GM12878 (cell line): ENCODE measurements at regions not wholly inside any gene's neighbourhood (a gene's known extent, or its start where the extent isn't known, plus 50 kb on each side); places are given as distances from the start of the nearest gene placed in this dataset.

Experiments used
- ATAC-seq: fragments of 200-7000 bp; cut with Tn5 transposase; 3 replicates; pipeline ENCODE4 v1.9.1; 2020; ENCODE audit warnings: mild to moderate bottlenecking, moderate library complexity
- BruUV-seq: library from RNA; stranded (reverse); fragments of 400-500 nt; replicated peaks from 2 replicates; lab custom pipeline; 2021; lab: Mats Ljungman, UMichigan
- CTCF ChIA-PET: fragments of 300-600 bp; sonication (Branson Sonifier 250); formaldehyde crosslinking; extraction: SDS; loops from one replicate; lab custom pipeline; 2021; ENCODE audit warnings: inconsistent platforms; lab: Yijun Ruan, JAX
- POLR2A ChIA-PET: fragments of 350-600 bp; formaldehyde crosslinking; extraction: SDS; loops from one replicate; lab custom pipeline; 2021; ENCODE audit warnings: inconsistent platforms; lab: Charles Lee
- RAD21 ChIA-PET: fragments of 300-600 bp; sonication (Branson Sonifier 250); formaldehyde crosslinking; loops from one replicate; lab custom pipeline; 2023; ENCODE audit warnings: antibody characterized with exemption; ENCODE audit not compliant: unreplicated experiment; lab: Charles Lee
- SMC1A ChIA-PET: fragments of 300-600 bp; sonication (Branson Sonifier 250); formaldehyde crosslinking; loops from one replicate; lab custom pipeline; 2023; ENCODE audit not compliant: unreplicated experiment, uncharacterized antibody; lab: Charles Lee
- DNase-seq: peaks from one replicate; pipeline ENCODE4 v3.0.0-alpha.2; 2011; ENCODE audit warnings: low read depth, low spot score
- FAIRE-seq: peaks from 3 replicates; lab custom pipeline; 2011; peaks lifted over from hg19 to GRCh38; lab: Jason Lieb, UNC
- H2AFZ ChIP-seq: 2 replicates; pipeline ENCODE4 v1.6.0; 2011; ENCODE audit warnings: low read depth, low read length, control low read depth; ENCODE audit not compliant: control insufficient read depth
- H3K27ac ChIP-seq: 2 replicates; pipeline ENCODE4 v1.5.1; 2011; ENCODE audit warnings: control low read depth; ENCODE audit not compliant: control insufficient read depth, insufficient read depth
- H3K27me3 ChIP-seq, 2 experiments: replicated peaks in 1 of 2; 2 replicates each; pipeline versions ENCODE4 v1.6.0 to v1.6.1; 2011; ENCODE audit warnings: low read length in 1 of 2; ENCODE audit not compliant: control insufficient read depth in 2 of 2, insufficient read depth in 2 of 2
- H3K36me3 ChIP-seq, 2 experiments: 2 replicates each; pipeline ENCODE4 v1.5.1; 2011; ENCODE audit warnings: low read length in 1 of 2; ENCODE audit not compliant: control insufficient read depth in 2 of 2, insufficient read depth in 2 of 2
- H3K4me1 ChIP-seq: 2 replicates; pipeline ENCODE4 v1.6.1; 2011; ENCODE audit warnings: mild to moderate bottlenecking, low read length, moderate library complexity, mixed read lengths; ENCODE audit not compliant: control insufficient read depth, insufficient read depth
- H3K4me2 ChIP-seq: 2 replicates; pipeline ENCODE4 v1.6.0; 2011; ENCODE audit warnings: control low read depth; ENCODE audit not compliant: control insufficient read depth, insufficient read depth
- H3K4me3 ChIP-seq: fragments of 200-600 bp; sonication (generic); 2 replicates; pipeline ENCODE4 v1.5.1; 2016
- H3K79me2 ChIP-seq: 2 replicates; pipeline ENCODE4 v1.6.0; 2011; ENCODE audit warnings: low read length; ENCODE audit not compliant: control insufficient read depth, insufficient read depth
- H3K9ac ChIP-seq: 2 replicates; pipeline ENCODE4 v1.8.0; 2011; ENCODE audit warnings: low read length, control low read depth, mixed read lengths; ENCODE audit not compliant: control insufficient read depth, insufficient read depth
- H3K9me3 ChIP-seq: replicated peaks from 3 replicates; pipeline ENCODE4 v1.5.1; 2011; ENCODE audit warnings: mild to moderate bottlenecking, low read length; ENCODE audit not compliant: control insufficient read depth, insufficient read depth
- H4K20me1 ChIP-seq: 2 replicates; pipeline ENCODE4 v1.6.0; 2011; ENCODE audit not compliant: control insufficient read depth, insufficient read depth
- BCL3 ChIP-seq: IDR thresholded peaks from 2 replicates; pipeline ENCODE4 v1.6.1; 2011; ENCODE audit warnings: borderline replicate concordance, low read depth, mild to moderate bottlenecking, moderate library complexity, low read length; ENCODE audit not compliant: insufficient read depth, poor library complexity, severe bottlenecking
- BHLHE40 ChIP-seq, 2 experiments: fragments of 450-650 bp in 1 of 2; IDR thresholded peaks; 2 replicates each; pipeline ENCODE4 v1.6.1; 2011 to 2017; ENCODE audit warnings: low read depth in 2 of 2, borderline replicate concordance in 1 of 2, improper control_type of control experiment in 1 of 2, low read length in 1 of 2, mild to moderate bottlenecking in 1 of 2
- CBFB ChIP-seq: IDR thresholded peaks from 2 replicates; pipeline ENCODE4 v1.6.1; 2016; ENCODE audit warnings: antibody characterized with exemption, low read depth
- EGR1 ChIP-seq, 2 experiments: IDR thresholded peaks; 1 replicate in 1 of 2; 2 replicates in 1 of 2; pipeline ENCODE4 v1.6.1; 2011 to 2012; ENCODE audit warnings: low read depth in 2 of 2, low read length in 2 of 2, borderline replicate concordance in 1 of 2, mild to moderate bottlenecking in 1 of 2, moderate library complexity in 1 of 2
- FOS ChIP-seq: IDR thresholded peaks from 3 replicates; pipeline ENCODE4 v1.6.1; 2011; ENCODE audit warnings: borderline replicate concordance; ENCODE audit not compliant: insufficient read length; ENCODE audit errors: extremely low read depth
- IKZF1 ChIP-seq: fragments of 450-650 bp; conservative IDR thresholded peaks from 2 replicates; pipeline ENCODE4 v1.6.1; 2017; ENCODE audit warnings: antibody characterized with exemption, mild to moderate bottlenecking
- KDM1A ChIP-seq: fragments of 200-600 bp; sonication (generic); IDR thresholded peaks from 2 replicates; pipeline ENCODE4 v1.6.1; 2016; ENCODE audit warnings: borderline replicate concordance
- NFIC ChIP-seq: IDR thresholded peaks from 2 replicates; pipeline ENCODE4 v1.6.1; 2012; ENCODE audit warnings: low read depth, mild to moderate bottlenecking, inconsistent platforms, low read length, moderate library complexity
- NFYB ChIP-seq: IDR thresholded peaks from 2 replicates; pipeline ENCODE4 v1.6.1; 2011; ENCODE audit warnings: low read depth, mild to moderate bottlenecking, low read length, improper control_type of control experiment, moderate library complexity; ENCODE audit not compliant: insufficient read depth
- NR2C1 ChIP-seq: fragments of 450-650 bp; IDR thresholded peaks from 2 replicates; pipeline ENCODE4 v1.6.1; 2017; ENCODE audit warnings: antibody characterized with exemption, mild to moderate bottlenecking, moderate library complexity
- NR2F1 ChIP-seq: fragments of 450-650 bp; conservative IDR thresholded peaks from 2 replicates; pipeline ENCODE4 v1.6.1; 2017; ENCODE audit warnings: mild to moderate bottlenecking
- POLR2AphosphoS2 ChIP-seq: IDR thresholded peaks from 2 replicates; pipeline ENCODE4 v1.6.1; 2011; ENCODE audit warnings: low read depth, mild to moderate bottlenecking, low read length, improper control_type of control experiment, moderate library complexity
- RFX5 ChIP-seq: IDR thresholded peaks from 2 replicates; pipeline ENCODE4 v1.6.1; 2011; ENCODE audit warnings: low read depth, low read length, improper control_type of control experiment
- SPI1 ChIP-seq: IDR thresholded peaks from 2 replicates; pipeline ENCODE4 v1.6.1; 2011; ENCODE audit warnings: low read depth, mild to moderate bottlenecking, low read length, moderate library complexity, borderline replicate concordance; ENCODE audit not compliant: insufficient read depth
- SREBF2 ChIP-seq: IDR thresholded peaks from 2 replicates; pipeline ENCODE4 v1.6.1; 2012; ENCODE audit warnings: mild to moderate bottlenecking, low read length
- ZNF207 ChIP-seq: fragments of 450-650 bp; IDR thresholded peaks from 2 replicates; pipeline ENCODE4 v1.6.1; 2014; ENCODE audit warnings: antibody characterized with exemption, mild to moderate bottlenecking, borderline replicate concordance
- WGBS: methylation state at CpG from one replicate; pipeline ENCODE4 v1.1.6; 2016; ENCODE audit warnings: low lambda C conversion rate; ENCODE audit not compliant: insufficient replicate concordance, insufficient coverage; ENCODE audit errors: missing lambda C conversion rate; 5-methylcytosine and 5-hydroxymethylcytosine counted together
- in situ Hi-C: fragments of 300-500 bp; cut with MboI; formaldehyde crosslinking; loops from 9 replicates; pipeline ENCODE4 v1.14.3; 2018; ENCODE audit warnings: mixed read lengths
- intact Hi-C: fragments of 100-400 bp; cut with micrococcal nuclease; formaldehyde crosslinking; loops from one replicate; pipeline ENCODE4 v1.14.2; 2022; ENCODE audit not compliant: unreplicated experiment

GRCh38 chr11:116189408-116190170 lies 583.2 kb downstream of the BUD13 start:
- ChIA-PET POLR2A (interaction anchor here (0.5 kb wide), 1 partner anchor 41 kb away, joined by 4 read pairs; no protein-coding TSS in a partner anchor), CTCF (no interaction called here), SMC1A (interaction anchor here (0.6 to 1.1 kb wide), 2 partner anchors 12 to 416 kb away, joined by 3 to 4 read pairs; no protein-coding TSS in a partner anchor), RAD21 (no interaction called here)
- Histone ChIP-seq H3K79me2 (no peaks in the 10 kb centered on the region), H4K20me1 (no peaks in the 10 kb centered on the region), H2AFZ (no peak overlapping the region), H3K27ac (no peak overlapping the region), H3K4me1 (no peaks in the 10 kb centered on the region), H3K36me3 (no peaks in the 10 kb centered on the region), H3K9me3 (no peaks in the 10 kb centered on the region), H3K27me3 (peaks cover 7 to 9% of the 10 kb centered on the region in 2 experiments), H3K9ac (no peak overlapping the region), H3K4me2 (no peak overlapping the region), H3K4me3 (no peak overlapping the region)
- in situ Hi-C loops = no loop called here
- ATAC-seq (no peak), FAIRE-seq (no peak), DNase-seq (no peak)
- no TSS peak for BruUV-seq
- intact Hi-C loops = no loop called here
- WGBS = 14% methylated on average over 10 of the region's 10 CpGs
- TF ChIP-seq ZNF207 (no peak), CBFB (no peak), NR2C1 (no peak), NR2F1 (no peak), NFIC (no peak), BHLHE40 (IDR thresholded peaks at IDR 0.05; ENCODE audit: borderline replicate concordance in 1 of 2, low read depth in 2 of 2, low read length in 1 of 2) (no peak), RFX5 (no peak), IKZF1 (no peak), KDM1A (no peak), NFYB (no peak), EGR1 (IDR thresholded peaks at IDR 0.05; ENCODE audit: borderline replicate concordance in 1 of 2, low read depth in 2 of 2, low read length in 2 of 2) (no peak), POLR2AphosphoS2 (no peak), FOS (no peak), BCL3 (no peak), SPI1 (no peak), SREBF2 (no peak)
